Adipocyte (in vitro differentiated cells): ENCODE measurements at regions not wholly inside any gene's neighbourhood (a gene's known extent, or its start where the extent isn't known, plus 50 kb on each side); places are given as distances from the start of the nearest gene placed in this dataset.

Experiments used
- DNase-seq: peaks from one replicate; pipeline ENCODE4 v3.0.0-alpha.2; 2015; ENCODE audit warnings: low read depth
- H3K27me3 ChIP-seq: replicated peaks from 2 replicates; pipeline ENCODE4 v1.7.0; 2013; ENCODE audit warnings: mild to moderate bottlenecking, low read length, moderate library complexity; ENCODE audit not compliant: control insufficient read depth, insufficient read depth
- H3K36me3 ChIP-seq: 2 replicates; pipeline ENCODE4 v1.7.0; 2013; ENCODE audit warnings: low read length, mild to moderate bottlenecking, moderate library complexity; ENCODE audit not compliant: control insufficient read depth, insufficient read depth, severe bottlenecking
- H3K4me1 ChIP-seq: 2 replicates; pipeline ENCODE4 v1.7.0; 2013; ENCODE audit warnings: mild to moderate bottlenecking, low read length, moderate library complexity; ENCODE audit not compliant: control insufficient read depth, insufficient read depth
- H3K4me3 ChIP-seq: 2 replicates; pipeline ENCODE4 v1.7.0; 2013; ENCODE audit warnings: mild to moderate bottlenecking, low read length, moderate library complexity
- H3K9ac ChIP-seq: 2 replicates; pipeline ENCODE4 v1.7.0; 2013; ENCODE audit warnings: mild to moderate bottlenecking, low read length, moderate library complexity
- H3K9me3 ChIP-seq: 2 replicates; pipeline ENCODE4 v1.7.0; 2013; ENCODE audit warnings: mild to moderate bottlenecking, low read length, moderate library complexity; ENCODE audit not compliant: control insufficient read depth

DNA sequence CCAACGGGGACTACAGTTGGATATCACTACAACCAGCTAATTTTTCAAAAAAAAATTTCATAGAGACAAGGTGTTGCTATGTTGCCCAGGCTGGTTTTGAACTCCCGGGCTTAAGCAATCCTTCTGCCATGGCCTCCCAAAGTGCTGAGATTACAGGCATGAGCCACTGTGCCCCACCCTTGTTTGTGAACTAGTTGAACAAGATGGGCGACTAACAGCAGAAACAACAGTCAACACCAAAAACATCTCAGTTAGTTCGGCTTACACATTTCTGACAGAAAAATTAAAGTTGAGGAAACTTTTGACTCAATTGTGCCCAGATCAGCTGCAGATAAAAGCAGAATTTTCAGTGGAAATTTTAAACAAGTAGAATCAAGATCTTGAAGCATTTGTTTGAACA lies 470.1 kb downstream of the TLE4 start:
- no peaks in the 10 kb centered on the region for H3K27me3 ChIP-seq
- no peak overlapping the region for H3K4me3 ChIP-seq
- DNase-seq, result no peak
- no peaks in the 10 kb centered on the region for H3K9me3 ChIP-seq
- H3K9ac ChIP-seq, result no peak overlapping the region
- no peaks in the 10 kb centered on the region for H3K4me1 ChIP-seq
- no peaks in the 10 kb centered on the region for H3K36me3 ChIP-seq

DNA sequence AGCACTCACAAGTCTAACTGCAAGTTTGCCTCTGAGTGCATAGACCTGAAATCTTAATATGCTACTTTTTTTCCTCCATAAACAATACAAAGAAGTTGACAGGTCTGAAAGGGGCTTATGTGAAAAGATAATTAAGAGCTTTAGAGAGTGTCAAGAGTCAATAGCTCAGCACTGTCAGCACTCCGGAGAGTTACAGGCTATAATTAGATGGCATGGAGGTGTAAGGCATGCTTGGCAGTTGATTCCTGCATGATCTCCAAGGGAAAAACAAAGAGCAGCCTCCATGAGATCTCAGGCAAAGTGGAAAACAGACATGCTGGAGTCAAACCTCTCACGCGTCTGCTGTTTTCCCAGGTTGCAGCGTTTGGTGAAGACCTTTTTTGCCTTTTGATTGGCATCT lies 468.7 kb downstream of the TLE4 start:
- no peak overlapping the region for H3K4me3 ChIP-seq
- no peaks in the 10 kb centered on the region for H3K9me3 ChIP-seq
- H3K4me1 ChIP-seq, result no peaks in the 10 kb centered on the region
- DNase-seq, result no peak
- no peaks in the 10 kb centered on the region for H3K27me3 ChIP-seq
- H3K9ac ChIP-seq, result no peak overlapping the region
- no peaks in the 10 kb centered on the region for H3K36me3 ChIP-seq

DNA sequence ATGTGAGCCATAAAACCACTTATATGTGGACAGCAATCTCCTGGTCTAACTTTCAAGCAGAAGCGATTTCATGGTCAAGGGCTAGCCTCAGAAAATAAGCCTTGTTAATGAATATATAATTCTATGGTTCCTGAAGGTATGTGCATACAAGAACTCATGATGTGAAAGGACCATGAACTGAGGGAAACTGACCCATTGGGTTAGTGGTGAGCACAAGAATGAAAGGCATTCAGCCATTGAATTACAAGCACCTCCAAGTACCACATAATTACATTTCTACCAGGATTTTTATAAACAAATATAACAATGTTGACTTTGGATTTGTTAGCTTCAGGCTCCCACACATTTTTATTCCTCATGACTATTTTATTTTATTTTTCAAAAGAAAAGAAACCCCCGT lies 459.0 kb downstream of the TLE4 start:
- Histone ChIP-seq H3K36me3 (no peaks in the 10 kb centered on the region), H3K4me3 (no peak overlapping the region), H3K9ac (no peak overlapping the region), H3K9me3 (no peaks in the 10 kb centered on the region), H3K27me3 (no peaks in the 10 kb centered on the region), H3K4me1 (no peaks in the 10 kb centered on the region)
- peak; percentile 11 for DNase-seq

DNA sequence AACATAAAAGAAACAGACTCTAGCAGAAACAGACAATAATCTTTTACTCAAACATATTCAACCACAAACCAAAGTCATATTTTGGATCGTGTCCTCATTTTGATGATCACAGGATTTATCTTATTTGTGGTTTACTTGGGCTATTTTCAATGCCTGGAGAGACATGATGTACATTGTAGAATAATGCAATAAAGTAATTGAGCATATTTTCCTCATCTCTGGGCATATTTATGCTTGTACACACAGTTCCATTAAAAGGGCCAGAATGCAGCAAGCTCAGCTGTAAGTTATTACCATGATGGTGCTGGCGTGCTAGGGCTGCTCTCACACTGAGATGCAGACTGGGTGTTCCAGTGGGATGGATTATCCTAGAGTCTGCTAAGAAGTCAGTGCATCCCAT lies 456.7 kb downstream of the TLE4 start:
- Histone ChIP-seq H3K27me3 (no peaks in the 10 kb centered on the region), H3K9ac (no peak overlapping the region), H3K4me1 (no peaks in the 10 kb centered on the region), H3K36me3 (no peaks in the 10 kb centered on the region), H3K9me3 (no peaks in the 10 kb centered on the region), H3K4me3 (no peak overlapping the region)
- DNase-seq, result peak; percentile 92

DNA sequence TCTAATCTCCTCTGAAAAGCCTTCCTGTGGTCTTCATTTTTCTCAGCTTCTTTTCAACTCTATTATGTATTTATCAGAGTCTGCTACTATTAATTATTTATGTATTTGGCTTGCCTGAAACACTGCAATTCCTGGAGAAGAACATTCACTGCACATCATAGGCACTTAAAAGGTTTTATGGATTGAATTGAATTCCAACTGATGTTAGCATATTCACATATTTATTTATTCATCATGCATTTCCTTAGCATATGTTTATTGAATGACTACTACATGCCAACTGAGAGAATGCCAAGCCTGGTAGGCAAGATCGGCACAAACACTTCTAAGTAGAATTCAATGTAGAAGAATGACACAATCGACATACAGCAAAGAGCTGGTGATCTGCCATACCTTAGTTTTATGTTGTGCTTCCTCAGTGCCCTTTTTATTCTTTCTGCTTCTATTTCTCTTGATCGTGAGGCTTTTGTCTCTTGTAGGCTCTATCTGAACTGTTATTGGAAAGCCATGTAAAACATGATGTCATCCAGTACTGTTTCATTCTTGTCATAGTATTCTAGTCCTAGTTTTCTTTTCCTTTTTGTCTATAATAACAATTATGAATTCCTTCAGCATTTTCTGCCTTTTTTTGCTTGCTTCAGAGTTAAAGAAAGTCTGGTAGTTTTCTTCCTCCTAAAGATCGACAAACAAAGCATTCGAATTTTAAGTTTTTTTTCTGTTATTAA lies 454.2 kb downstream of the TLE4 start:
- Histone ChIP-seq H3K4me1 (no peaks in the 10 kb centered on the region), H3K9me3 (no peaks in the 10 kb centered on the region), H3K36me3 (no peaks in the 10 kb centered on the region), H3K27me3 (no peaks in the 10 kb centered on the region), H3K9ac (no peak overlapping the region), H3K4me3 (no peak overlapping the region)
- peak; percentile 4 for DNase-seq

DNA sequence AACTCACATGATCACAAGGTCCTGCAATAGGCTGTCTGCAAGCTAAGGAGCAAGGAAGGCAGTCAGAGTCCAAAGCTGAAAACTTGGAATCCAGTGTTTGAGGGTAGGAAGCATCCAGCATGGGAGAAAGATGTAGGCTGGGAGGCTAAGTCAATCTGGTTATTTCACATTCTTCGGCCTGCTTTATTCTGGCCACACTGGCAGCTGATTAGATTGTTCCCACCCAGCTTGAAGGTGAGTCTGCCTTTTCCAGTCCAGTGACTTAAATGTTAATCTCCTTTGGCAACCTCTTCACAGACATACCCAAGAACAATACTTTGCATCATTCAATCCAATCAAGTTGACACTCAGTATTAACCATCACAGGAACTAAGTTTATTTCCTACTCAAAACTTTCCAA lies 453.4 kb downstream of the TLE4 start:
- H3K4me1 ChIP-seq, result no peaks in the 10 kb centered on the region
- H3K4me3 ChIP-seq, result no peak overlapping the region
- no peaks in the 10 kb centered on the region for H3K36me3 ChIP-seq

DNA sequence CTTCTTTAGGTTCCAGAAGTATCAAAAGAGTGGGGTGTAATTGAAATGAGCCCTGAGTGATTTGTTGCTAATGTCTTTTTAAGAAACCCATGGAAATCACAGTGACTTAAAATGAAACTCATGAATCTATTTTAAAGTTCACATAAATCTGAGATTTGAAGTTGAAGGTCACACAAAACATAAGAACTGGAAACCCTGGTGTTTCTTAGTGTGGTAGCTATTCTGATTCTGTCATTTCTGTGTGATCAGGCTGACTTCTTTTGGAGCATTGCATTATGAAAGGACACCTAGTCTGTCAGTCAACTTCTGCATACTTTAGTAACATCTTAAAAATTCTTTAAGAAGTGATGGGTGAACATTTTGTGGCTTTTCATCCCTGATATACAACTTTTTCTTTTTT lies 448.8 kb downstream of the TLE4 start:
- H3K36me3 ChIP-seq, result no peaks in the 10 kb centered on the region

More for the DNA sequence above, 453.4 kb downstream of the TLE4 start:
- DNase-seq, result no peak
- H3K27me3 ChIP-seq, result no peaks in the 10 kb centered on the region
- no peaks in the 10 kb centered on the region for H3K9me3 ChIP-seq
- H3K9ac ChIP-seq, result no peak overlapping the region

DNA sequence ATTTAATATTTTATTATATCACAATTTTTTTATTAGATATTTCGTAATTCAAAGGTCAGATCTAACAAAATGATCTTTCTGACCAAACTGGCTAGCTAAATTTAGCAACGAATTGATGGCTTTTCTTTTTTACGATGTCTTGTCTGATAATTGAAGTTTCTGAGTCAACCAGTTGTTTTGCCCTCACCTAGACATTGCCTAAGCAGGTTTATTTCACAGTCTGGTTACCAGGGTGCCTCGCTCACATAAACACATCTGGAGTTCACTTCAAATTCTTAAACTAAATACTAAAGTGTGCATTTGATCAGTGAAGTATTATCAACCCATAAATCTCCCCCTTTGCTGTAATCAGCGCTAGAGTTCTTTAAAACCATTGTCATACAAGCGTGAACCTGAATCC lies 448.3 kb downstream of the TLE4 start:
- no peak for DNase-seq

More for the DNA sequence above, 448.8 kb downstream of the TLE4 start:
- Histone ChIP-seq H3K4me3 (no peak overlapping the region), H3K27me3 (no peaks in the 10 kb centered on the region), H3K9me3 (no peaks in the 10 kb centered on the region), H3K9ac (no peak overlapping the region), H3K4me1 (no peaks in the 10 kb centered on the region)
- DNase-seq, result no peak

DNA sequence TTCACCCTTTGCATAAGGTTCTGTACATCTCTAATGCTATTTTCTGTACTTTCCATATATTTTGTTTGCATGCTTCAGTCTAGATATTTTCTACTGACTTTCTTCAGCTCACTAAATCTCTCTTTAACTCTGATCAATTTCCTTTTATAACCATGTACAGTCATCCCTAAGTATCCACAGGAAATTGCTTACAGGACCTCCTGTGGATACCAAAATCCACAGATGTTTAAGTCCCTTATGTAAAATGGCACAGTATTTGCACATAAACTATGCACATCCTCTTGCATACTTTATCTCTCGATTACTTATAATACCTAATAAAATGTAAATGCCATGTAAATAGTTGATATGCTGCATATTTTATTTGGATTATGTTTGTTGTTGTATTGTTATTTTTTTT lies 442.1 kb downstream of the TLE4 start:
- H3K27me3 ChIP-seq, result no peaks in the 10 kb centered on the region
- no peaks in the 10 kb centered on the region for H3K36me3 ChIP-seq
- H3K4me3 ChIP-seq, result no peak overlapping the region
- no peaks in the 10 kb centered on the region for H3K4me1 ChIP-seq
- no peak overlapping the region for H3K9ac ChIP-seq
- peaks cover 3% of the 10 kb centered on the region for H3K9me3 ChIP-seq
- no peak for DNase-seq

More for the DNA sequence above, 448.3 kb downstream of the TLE4 start:
- no peaks in the 10 kb centered on the region for H3K36me3 ChIP-seq
- H3K27me3 ChIP-seq, result no peaks in the 10 kb centered on the region
- H3K4me3 ChIP-seq, result no peak overlapping the region
- H3K9me3 ChIP-seq, result no peaks in the 10 kb centered on the region
- H3K9ac ChIP-seq, result no peak overlapping the region
- no peaks in the 10 kb centered on the region for H3K4me1 ChIP-seq

DNA sequence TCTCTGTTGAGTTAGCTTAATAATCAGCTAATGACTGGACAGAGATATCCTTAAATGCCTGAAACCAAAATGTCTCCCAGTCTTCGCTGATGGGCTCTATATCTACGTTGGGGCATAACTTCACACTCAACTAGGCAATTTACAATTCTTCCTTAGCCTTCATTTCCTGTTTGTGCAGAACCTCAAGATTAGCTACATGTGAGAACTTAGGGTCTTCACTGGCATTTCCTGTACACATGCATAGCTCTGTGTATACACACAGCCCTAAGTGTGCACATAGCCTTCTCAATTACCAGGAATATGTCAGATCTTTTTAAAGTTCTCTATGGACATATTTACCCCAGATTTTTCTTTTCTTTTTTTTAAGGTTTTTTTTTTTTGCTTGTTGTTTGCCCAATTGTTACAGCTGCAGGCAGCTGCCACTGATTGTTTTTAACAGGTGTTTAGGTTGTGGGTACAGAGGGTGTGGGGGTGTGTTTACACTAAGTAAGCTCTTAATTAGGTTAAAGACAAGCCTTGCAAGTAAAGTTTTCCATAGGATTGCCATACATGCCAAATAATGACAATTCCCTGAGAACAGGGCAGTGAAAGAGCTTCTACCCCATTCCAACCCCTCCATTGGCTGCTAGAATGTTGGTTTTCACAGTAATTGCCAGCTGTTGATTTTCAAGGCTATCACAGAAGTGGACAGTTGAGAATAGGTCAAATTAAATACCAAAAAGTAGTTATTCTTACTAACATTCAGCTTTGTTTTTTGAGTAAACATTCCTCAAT lies 441.0 kb downstream of the TLE4 start:
- Histone ChIP-seq H3K4me1 (no peaks in the 10 kb centered on the region), H3K36me3 (no peaks in the 10 kb centered on the region), H3K9ac (no peak overlapping the region), H3K27me3 (no peaks in the 10 kb centered on the region), H3K9me3 (peaks cover 3% of the 10 kb centered on the region), H3K4me3 (no peak overlapping the region)
- DNase-seq, result no peak

DNA sequence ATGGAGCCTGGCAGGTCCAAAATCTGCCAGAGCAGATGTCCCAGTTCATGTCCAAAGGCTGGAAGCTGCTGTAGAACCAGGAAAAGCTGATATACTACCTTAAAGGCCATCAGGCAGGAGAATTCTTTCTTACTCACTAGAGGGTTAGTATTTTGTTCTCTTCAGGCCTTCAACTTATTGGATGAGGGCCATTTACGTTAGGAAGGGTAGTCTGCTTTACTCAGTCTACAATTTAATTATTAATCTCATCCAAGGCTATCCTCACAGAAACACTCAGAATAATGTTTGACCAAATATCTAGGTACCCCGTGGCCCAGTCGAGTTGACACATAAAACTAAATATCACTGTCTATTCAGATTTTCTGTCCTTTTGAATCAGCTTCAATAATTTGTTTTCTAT lies 437.4 kb downstream of the TLE4 start:
- H3K9ac ChIP-seq, result no peak overlapping the region
- H3K27me3 ChIP-seq, result no peaks in the 10 kb centered on the region
- no peaks in the 10 kb centered on the region for H3K4me1 ChIP-seq
- H3K9me3 ChIP-seq, result peaks cover 3% of the 10 kb centered on the region
- H3K4me3 ChIP-seq, result no peak overlapping the region
- DNase-seq, result no peak
- no peaks in the 10 kb centered on the region for H3K36me3 ChIP-seq
